ENCODE measurements at regions not wholly inside any gene's neighbourhood (a gene's known extent, or its start where the extent isn't known, plus 50 kb on each side); places are given as distances from the start of the nearest gene placed in this dataset.

DNA sequence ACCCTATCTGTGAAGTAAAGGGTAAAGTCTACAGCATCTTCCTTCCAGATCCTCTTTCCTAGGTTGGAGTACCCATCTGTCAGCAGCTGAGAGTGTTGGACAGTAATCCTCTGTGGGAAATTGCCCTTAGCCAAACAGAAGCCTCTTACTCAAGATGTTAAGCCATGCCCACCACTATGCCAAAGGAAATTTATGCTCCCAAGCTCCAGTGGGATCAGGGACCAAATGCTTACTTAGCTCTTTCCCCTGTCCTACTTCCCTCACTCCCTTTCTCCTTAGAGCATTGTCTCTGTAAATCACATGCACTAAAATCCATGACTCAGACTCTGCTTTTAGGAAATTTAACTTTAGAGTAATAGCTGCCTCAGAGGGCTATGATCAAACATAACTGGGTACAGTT is 254.0 kb downstream of the BRINP2 start:
- TF ChIP-seq, protein P1, sequence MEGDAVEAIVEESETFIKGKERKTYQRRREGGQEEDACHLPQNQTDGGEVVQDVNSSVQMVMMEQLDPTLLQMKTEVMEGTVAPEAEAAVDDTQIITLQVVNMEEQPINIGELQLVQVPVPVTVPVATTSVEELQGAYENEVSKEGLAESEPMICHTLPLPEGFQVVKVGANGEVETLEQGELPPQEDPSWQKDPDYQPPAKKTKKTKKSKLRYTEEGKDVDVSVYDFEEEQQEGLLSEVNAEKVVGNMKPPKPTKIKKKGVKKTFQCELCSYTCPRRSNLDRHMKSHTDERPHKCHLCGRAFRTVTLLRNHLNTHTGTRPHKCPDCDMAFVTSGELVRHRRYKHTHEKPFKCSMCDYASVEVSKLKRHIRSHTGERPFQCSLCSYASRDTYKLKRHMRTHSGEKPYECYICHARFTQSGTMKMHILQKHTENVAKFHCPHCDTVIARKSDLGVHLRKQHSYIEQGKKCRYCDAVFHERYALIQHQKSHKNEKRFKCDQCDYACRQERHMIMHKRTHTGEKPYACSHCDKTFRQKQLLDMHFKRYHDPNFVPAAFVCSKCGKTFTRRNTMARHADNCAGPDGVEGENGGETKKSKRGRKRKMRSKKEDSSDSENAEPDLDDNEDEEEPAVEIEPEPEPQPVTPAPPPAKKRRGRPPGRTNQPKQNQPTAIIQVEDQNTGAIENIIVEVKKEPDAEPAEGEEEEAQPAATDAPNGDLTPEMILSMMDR (conservative IDR thresholded peaks at IDR 0.05 in 1 of 2, IDR thresholded peaks at IDR 0.05 in 1 of 2; ENCODE audit: low read depth in 1 of 2, low read length in 2 of 2), result no peak
- no peak for TF ChIP-seq EZH2 (IDR thresholded peaks at IDR 0.05; ENCODE audit: low read length, missing control alignments)
